C4-2B (cell line): ENCODE measurements at regions not wholly inside any gene's neighbourhood (a gene's known extent, or its start where the extent isn't known, plus 50 kb on each side); places are given as distances from the start of the nearest gene placed in this dataset.

ENCODE experiments used
- CTCF ChIP-seq: fragments of 450-650 bp; conservative IDR thresholded peaks from 2 replicates; pipeline ENCODE4 v1.5.1; 2017; ENCODE audit warnings: mild to moderate bottlenecking
- ZFX ChIP-seq: fragments of 450-650 bp; IDR thresholded peaks from 2 replicates; pipeline ENCODE4 v1.6.1; 2017

- TF ChIP-seq ZFX, result no peak
- no peak for TF ChIP-seq CTCF
These were observed 324.7 kb downstream of the INHBA start for GRCh38 chr7:41378156-41378555.
